ENCODE measurements at regions not wholly inside any gene's neighbourhood (a gene's known extent, or its start where the extent isn't known, plus 50 kb on each side); places are given as distances from the start of the nearest gene placed in this dataset.

DNA sequence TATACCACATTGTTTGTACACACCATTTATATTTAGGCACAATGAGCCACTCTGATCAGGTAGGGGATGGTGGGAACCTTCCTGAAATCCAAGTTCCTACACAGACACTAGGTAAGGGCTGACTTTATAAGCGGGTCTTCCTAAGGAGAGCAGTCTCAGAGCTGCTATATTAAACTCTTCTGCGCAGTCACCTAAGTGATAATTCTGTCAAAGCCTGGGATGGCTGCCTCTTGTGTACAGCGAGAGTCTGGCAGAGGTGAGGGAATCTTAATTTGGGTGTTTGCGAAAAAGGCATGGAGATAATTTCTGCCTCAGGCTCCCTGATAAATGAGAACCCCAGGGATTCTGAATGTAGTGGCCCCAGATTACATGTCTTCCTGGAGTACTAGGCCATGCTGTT is 113.1 kb downstream of the EDEM1 start:
- no peaks in the 10 kb centered on the region for H3K27me3 ChIP-seq
- WGBS, 2 donors: 94 to 97% methylated on average over 4 of the region's 4 CpGs
- no peaks in the 10 kb centered on the region for H3K36me3 ChIP-seq (ENCODE audit: low read depth, missing control alignments)
- no peak for DNase-seq
- intact Hi-C loops (cut with DNase I; ENCODE audit: low total_unique reads): no loop called here
- H3K9me3 ChIP-seq: no peaks in the 10 kb centered on the region
- no peaks in the 10 kb centered on the region for H3K4me1 ChIP-seq
- no peak overlapping the region for H3K4me3 ChIP-seq
- H3K27ac ChIP-seq: no peak overlapping the region
- no peak for TF ChIP-seq POLR2A (IDR thresholded peaks at IDR 0.05)
- no peak for TF ChIP-seq CTCF (IDR thresholded peaks at IDR 0.05)

DNA sequence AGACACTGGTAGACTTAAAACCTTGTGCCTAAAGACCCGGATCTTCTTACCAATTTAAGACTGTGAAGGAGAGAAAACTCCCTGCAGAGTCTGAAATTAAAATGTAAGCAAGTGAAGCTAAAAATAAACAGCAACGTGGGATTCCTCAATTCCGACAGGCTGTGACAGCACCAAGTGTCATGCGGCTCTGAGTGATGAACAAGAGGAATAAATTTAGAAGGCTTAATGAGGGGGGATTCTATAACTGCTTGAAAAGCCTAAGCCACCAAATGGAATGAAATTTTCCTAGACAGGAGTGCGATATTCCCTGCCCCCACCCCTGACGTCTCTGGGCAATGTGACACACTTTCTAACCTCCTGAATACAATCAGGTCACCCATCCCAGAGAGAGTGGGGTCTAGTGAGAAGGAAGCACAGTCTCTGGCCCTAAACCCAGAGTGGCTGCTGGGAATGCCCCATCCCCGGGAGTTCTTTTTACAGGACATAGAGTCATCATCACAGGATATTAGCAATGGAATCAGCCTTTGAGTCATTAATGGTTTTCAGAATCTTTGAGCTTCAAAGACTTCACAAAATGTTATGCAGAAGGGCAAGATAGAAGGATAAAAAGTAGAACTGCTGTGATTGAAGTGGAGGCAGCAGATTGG is 114.3 kb downstream of the EDEM1 start:
- H3K27me3 ChIP-seq: no peaks in the 10 kb centered on the region
- H3K9me3 ChIP-seq: no peaks in the 10 kb centered on the region
- no peak overlapping the region for H3K27ac ChIP-seq
- WGBS, 2 donors: 79 to 85% methylated on average over 7 of the region's 7 CpGs
- no peaks in the 10 kb centered on the region for H3K36me3 ChIP-seq (ENCODE audit: low read depth, missing control alignments)
- H3K4me1 ChIP-seq: no peaks in the 10 kb centered on the region
- no peak overlapping the region for H3K4me3 ChIP-seq
- DNase-seq: no peak
- intact Hi-C loops (cut with DNase I; ENCODE audit: low total_unique reads): no loop called here
- TF ChIP-seq POLR2A (IDR thresholded peaks at IDR 0.05): no peak
- no peak for TF ChIP-seq CTCF (IDR thresholded peaks at IDR 0.05)

GRCh38 chr3:5302661-5303060 is 115.2 kb downstream of the EDEM1 start:
- no peaks in the 10 kb centered on the region for H3K27me3 ChIP-seq
- H3K36me3 ChIP-seq (ENCODE audit: low read depth, missing control alignments): no peaks in the 10 kb centered on the region
- no peak overlapping the region for H3K4me3 ChIP-seq
- no peak overlapping the region for H3K27ac ChIP-seq
- TF ChIP-seq POLR2A (IDR thresholded peaks at IDR 0.05) (no peak), CTCF (IDR thresholded peaks at IDR 0.05) (no peak)
- H3K4me1 ChIP-seq: no peaks in the 10 kb centered on the region
- intact Hi-C loops (cut with DNase I; ENCODE audit: low total_unique reads): no loop called here
- 73 to 78% methylated on average over 3 of the region's 3 CpGs for WGBS, 2 donors
- DNase-seq: no peak
- H3K9me3 ChIP-seq: no peaks in the 10 kb centered on the region

DNA sequence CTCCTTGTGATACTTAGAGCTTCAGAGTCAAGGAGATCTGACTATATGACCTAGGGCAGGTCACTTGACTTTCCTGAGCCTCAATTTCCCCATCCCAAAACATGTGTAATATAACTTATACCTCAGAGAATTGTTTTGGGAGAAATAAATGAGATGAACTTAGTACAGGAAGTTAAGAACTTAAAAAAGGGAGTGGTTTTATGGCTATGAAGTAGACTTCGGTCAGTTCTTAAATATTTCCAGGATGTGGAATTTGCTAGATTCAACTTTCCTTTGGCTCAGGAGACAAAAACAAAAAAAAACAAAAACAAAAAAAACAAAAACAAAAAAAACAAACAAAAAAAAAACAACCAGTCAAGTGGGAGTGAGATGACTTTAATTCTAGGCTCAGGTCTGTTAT is 116.7 kb downstream of the EDEM1 start:
- no peaks in the 10 kb centered on the region for H3K9me3 ChIP-seq
- DNase-seq: no peak
- TF ChIP-seq CTCF (IDR thresholded peaks at IDR 0.05) (no peak), POLR2A (IDR thresholded peaks at IDR 0.05) (no peak)
- no peak overlapping the region for H3K27ac ChIP-seq
- H3K36me3 ChIP-seq (ENCODE audit: low read depth, missing control alignments): no peaks in the 10 kb centered on the region
- intact Hi-C loops (cut with DNase I; ENCODE audit: low total_unique reads): no loop called here
- H3K4me3 ChIP-seq: no peak overlapping the region
- no peaks in the 10 kb centered on the region for H3K27me3 ChIP-seq
- H3K4me1 ChIP-seq: no peaks in the 10 kb centered on the region
- WGBS, 2 donors: 71 to 83% methylated on average over 1 of the region's 1 CpG

Data from testis (tissue), 2 donors.